Ishikawa (cell line): ENCODE measurements at regions not wholly inside any gene's neighbourhood (a gene's known extent, or its start where the extent isn't known, plus 50 kb on each side); places are given as distances from the start of the nearest gene placed in this dataset.

ENCODE experiments used
- CEBPB ChIP-seq: IDR thresholded peaks from 2 replicates; pipeline ENCODE4 v1.6.1; 2012
- CREB1 ChIP-seq: IDR thresholded peaks from 2 replicates; pipeline ENCODE4 v1.6.1; 2012; ENCODE audit warnings: low read depth
- EGR1 ChIP-seq: IDR thresholded peaks from 2 replicates; pipeline ENCODE4 v1.6.1; 2012
- EP300 ChIP-seq: IDR thresholded peaks from 2 replicates; pipeline ENCODE4 v1.6.1; 2012; ENCODE audit warnings: borderline replicate concordance
- FOXM1 ChIP-seq: IDR thresholded peaks from 2 replicates; pipeline ENCODE4 v1.6.1; 2012; ENCODE audit warnings: low read depth, borderline replicate concordance
- NFIC ChIP-seq: IDR thresholded peaks from 2 replicates; pipeline ENCODE4 v1.6.1; 2012
- RAD21 ChIP-seq: IDR thresholded peaks from 2 replicates; pipeline ENCODE4 v1.6.1; 2012; ENCODE audit warnings: low read depth
- TAF1 ChIP-seq: IDR thresholded peaks from 2 replicates; pipeline ENCODE4 v1.6.1; 2012; ENCODE audit warnings: low read depth, mild to moderate bottlenecking
- TCF12 ChIP-seq: IDR thresholded peaks from 2 replicates; pipeline ENCODE4 v1.6.1; 2012; ENCODE audit warnings: low read depth
- TEAD4 ChIP-seq: IDR thresholded peaks from 2 replicates; pipeline ENCODE4 v1.6.1; 2012
- YY1 ChIP-seq: IDR thresholded peaks from 2 replicates; pipeline ENCODE4 v1.6.1; 2012; ENCODE audit warnings: low read depth
- TF ChIP-seq, protein P1 (sequence below): IDR thresholded peaks from 2 replicates; pipeline ENCODE4 v1.6.1; 2012; ENCODE audit warnings: low read depth, mild to moderate bottlenecking
- TF ChIP-seq, protein P2 (sequence below): IDR thresholded peaks from 2 replicates; pipeline ENCODE4 v1.6.1; 2012
- TF ChIP-seq, protein P3 (sequence below): IDR thresholded peaks from 2 replicates; pipeline ENCODE4 v1.6.1; 2012

DNA sequence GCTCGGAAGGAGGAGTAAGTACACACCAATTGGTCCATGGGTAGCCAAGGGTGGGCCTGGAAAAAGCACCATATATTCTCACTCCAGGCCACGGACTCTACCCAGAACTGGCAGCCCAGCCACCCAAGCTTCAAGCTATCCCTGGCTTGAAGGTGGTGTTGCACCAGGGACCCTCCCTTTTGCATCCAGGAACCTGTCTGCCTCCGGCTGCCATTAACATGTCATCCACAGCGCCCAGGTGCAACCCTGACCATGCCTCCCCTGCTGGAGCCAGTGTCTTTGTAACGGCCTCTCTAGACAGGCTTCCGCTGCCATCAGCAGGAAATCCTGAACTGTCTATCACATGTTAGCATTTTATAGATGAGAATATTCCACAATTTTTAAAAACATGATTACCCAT is 2158.5 kb upstream of the RAG2 start:
- TF ChIP-seq EP300 (no peak), RAD21 (no peak), CEBPB (no peak), YY1 (no peak), TAF1 (no peak), NFIC (no peak), CREB1 (no peak), TEAD4 (no peak), FOXM1 (no peak), TCF12 (no peak), EGR1 (no peak)
- TF ChIP-seq, protein P1, sequence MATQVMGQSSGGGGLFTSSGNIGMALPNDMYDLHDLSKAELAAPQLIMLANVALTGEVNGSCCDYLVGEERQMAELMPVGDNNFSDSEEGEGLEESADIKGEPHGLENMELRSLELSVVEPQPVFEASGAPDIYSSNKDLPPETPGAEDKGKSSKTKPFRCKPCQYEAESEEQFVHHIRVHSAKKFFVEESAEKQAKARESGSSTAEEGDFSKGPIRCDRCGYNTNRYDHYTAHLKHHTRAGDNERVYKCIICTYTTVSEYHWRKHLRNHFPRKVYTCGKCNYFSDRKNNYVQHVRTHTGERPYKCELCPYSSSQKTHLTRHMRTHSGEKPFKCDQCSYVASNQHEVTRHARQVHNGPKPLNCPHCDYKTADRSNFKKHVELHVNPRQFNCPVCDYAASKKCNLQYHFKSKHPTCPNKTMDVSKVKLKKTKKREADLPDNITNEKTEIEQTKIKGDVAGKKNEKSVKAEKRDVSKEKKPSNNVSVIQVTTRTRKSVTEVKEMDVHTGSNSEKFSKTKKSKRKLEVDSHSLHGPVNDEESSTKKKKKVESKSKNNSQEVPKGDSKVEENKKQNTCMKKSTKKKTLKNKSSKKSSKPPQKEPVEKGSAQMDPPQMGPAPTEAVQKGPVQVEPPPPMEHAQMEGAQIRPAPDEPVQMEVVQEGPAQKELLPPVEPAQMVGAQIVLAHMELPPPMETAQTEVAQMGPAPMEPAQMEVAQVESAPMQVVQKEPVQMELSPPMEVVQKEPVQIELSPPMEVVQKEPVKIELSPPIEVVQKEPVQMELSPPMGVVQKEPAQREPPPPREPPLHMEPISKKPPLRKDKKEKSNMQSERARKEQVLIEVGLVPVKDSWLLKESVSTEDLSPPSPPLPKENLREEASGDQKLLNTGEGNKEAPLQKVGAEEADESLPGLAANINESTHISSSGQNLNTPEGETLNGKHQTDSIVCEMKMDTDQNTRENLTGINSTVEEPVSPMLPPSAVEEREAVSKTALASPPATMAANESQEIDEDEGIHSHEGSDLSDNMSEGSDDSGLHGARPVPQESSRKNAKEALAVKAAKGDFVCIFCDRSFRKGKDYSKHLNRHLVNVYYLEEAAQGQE, result no peak
- TF ChIP-seq, protein P2, sequence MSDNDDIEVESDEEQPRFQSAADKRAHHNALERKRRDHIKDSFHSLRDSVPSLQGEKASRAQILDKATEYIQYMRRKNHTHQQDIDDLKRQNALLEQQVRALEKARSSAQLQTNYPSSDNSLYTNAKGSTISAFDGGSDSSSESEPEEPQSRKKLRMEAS, result no peak
- TF ChIP-seq, protein P3, sequence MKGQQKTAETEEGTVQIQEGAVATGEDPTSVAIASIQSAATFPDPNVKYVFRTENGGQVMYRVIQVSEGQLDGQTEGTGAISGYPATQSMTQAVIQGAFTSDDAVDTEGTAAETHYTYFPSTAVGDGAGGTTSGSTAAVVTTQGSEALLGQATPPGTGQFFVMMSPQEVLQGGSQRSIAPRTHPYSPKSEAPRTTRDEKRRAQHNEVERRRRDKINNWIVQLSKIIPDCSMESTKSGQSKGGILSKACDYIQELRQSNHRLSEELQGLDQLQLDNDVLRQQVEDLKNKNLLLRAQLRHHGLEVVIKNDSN, result no peak
